ENCODE measurements at regions not wholly inside any gene's neighbourhood (a gene's known extent, or its start where the extent isn't known, plus 50 kb on each side); places are given as distances from the start of the nearest gene placed in this dataset.
"Not testable (repeated sequence)": the region's sequence is repeated elsewhere in the genome, so short reads cannot be mapped to it uniquely, and the experiment has no call there.

GRCh38 chr1:157205982-157206381 lies 67.8 kb upstream of the ETV3 start:
- not testable (repeated sequence) for TF ChIP-seq CTCF (IDR thresholded peaks at IDR 0.05); ATF3 (CRISPR knock-in tag; conservative IDR thresholded peaks at IDR 0.05); TEAD1 (CRISPR knock-in tag; IDR thresholded peaks at IDR 0.05); PRDM15 (CRISPR knock-in tag; IDR thresholded peaks at IDR 0.05); ATF1 (CRISPR knock-in tag; IDR thresholded peaks at IDR 0.05); USF1 (CRISPR knock-in tag; IDR thresholded peaks at IDR 0.05); MYBL2 (CRISPR knock-in tag; IDR thresholded peaks at IDR 0.05)

Measured in WTC11 (cell line).